Gastroesophageal sphincter (tissue), 4 donors: ENCODE measurements at regions not wholly inside any gene's neighbourhood (a gene's known extent, or its start where the extent isn't known, plus 50 kb on each side); places are given as distances from the start of the nearest gene placed in this dataset.

Experiments used
- ATAC-seq: fragments of 150-250 bp; one replicate; pipeline ENCODE4 v1.9.1; 2016; ENCODE audit warnings: mild to moderate bottlenecking, moderate library complexity
- H3K27ac ChIP-seq, 4 donors: fragments of 200-600 bp; sonication (generic) in 3 of 4; 1 replicate in 3 of 4; 2 replicates in 1 of 4; pipeline ENCODE4 v1.5.1; 2016 to 2019
- H3K27me3 ChIP-seq: fragments of 200-600 bp; sonication (generic); one replicate; pipeline ENCODE4 v1.5.1; 2019
- H3K36me3 ChIP-seq, 2 donors: fragments of 200-600 bp; sonication (generic); one replicate each; pipeline ENCODE4 v1.5.1; 2019; ENCODE audit warnings: control low read depth in 1 of 2
- H3K4me1 ChIP-seq, 3 donors: fragments of 200-600 bp; sonication (generic); 1 replicate in 2 of 3; 2 replicates in 1 of 3; pipeline ENCODE4 v1.5.1; 2016 to 2019; ENCODE audit warnings: control low read depth in 2 of 3
- H3K4me3 ChIP-seq, 2 donors: fragments of 200-600 bp; sonication (generic); one replicate each; pipeline ENCODE4 v1.5.1; 2019; ENCODE audit warnings: mild to moderate bottlenecking in 1 of 2, moderate library complexity in 1 of 2
- H3K9me3 ChIP-seq, 3 donors: fragments of 200-600 bp; sonication (generic); one replicate each; pipeline ENCODE4 v1.5.1; 2017 to 2019; ENCODE audit warnings: control low read depth in 2 of 3
- CTCF ChIP-seq, 4 experiments: fragments of 200-600 bp in 2 of 4; fragments of 450-650 bp in 2 of 4; sonication (generic) in 1 of 4; IDR thresholded peaks; one replicate each; pipeline ENCODE4 v1.5.1; 2017 to 2019; ENCODE audit warnings: antibody characterized with exemption in 4 of 4, mild to moderate bottlenecking in 2 of 4, moderate library complexity in 2 of 4
- EP300 ChIP-seq: sonication (generic); formaldehyde crosslinking; IDR thresholded peaks from one replicate; pipeline ENCODE4 v1.6.1; 2017; ENCODE audit warnings: antibody characterized with exemption, mild to moderate bottlenecking
- POLR2A ChIP-seq, 2 donors: fragments of 450-650 bp; IDR thresholded peaks; one replicate each; pipeline ENCODE4 v1.6.1; 2017; ENCODE audit warnings: antibody characterized with exemption in 2 of 2, mild to moderate bottlenecking in 2 of 2, moderate library complexity in 1 of 2
- POLR2AphosphoS5 ChIP-seq: sonication (generic); formaldehyde crosslinking; IDR thresholded peaks from one replicate; pipeline ENCODE4 v1.6.1; 2017; ENCODE audit warnings: antibody characterized with exemption
- WGBS, 2 donors: methylation state at CpG; one replicate each; pipeline ENCODE4 v1.1.5; 2018; ENCODE audit warnings: low coverage in 1 of 2; 5-methylcytosine and 5-hydroxymethylcytosine counted together

- no peak for ATAC-seq
- TF ChIP-seq EP300 = no peak
- no peak for TF ChIP-seq POLR2AphosphoS5
- no peak for TF ChIP-seq POLR2A (IDR thresholded peaks at IDR 0.05)
- no peak for TF ChIP-seq CTCF (IDR thresholded peaks at IDR 0.05)
- peaks cover 14% of the 10 kb centered on the region for H3K27me3 ChIP-seq
- 65% methylated on average over 2 of the region's 3 CpGs for WGBS, 2 donors
- H3K9me3 ChIP-seq = no peaks in the 10 kb centered on the region
- H3K4me3 ChIP-seq = no peak overlapping the region
- no peaks in the 10 kb centered on the region for H3K4me1 ChIP-seq
- no peaks in the 10 kb centered on the region for H3K36me3 ChIP-seq
- no peak overlapping the region for H3K27ac ChIP-seq
Observed at GRCh38 chr1:157234705-157235273, 96.6 kb upstream of the ETV3 start.

GRCh38 chr1:157233131-157233530, 94.9 kb upstream of the ETV3 start:
- Histone ChIP-seq H3K27ac (no peak overlapping the region), H3K4me1 (no peaks in the 10 kb centered on the region), H3K9me3 (no peaks in the 10 kb centered on the region), H3K4me3 (no peak overlapping the region), H3K27me3 (peaks cover 17% of the 10 kb centered on the region), H3K36me3 (no peaks in the 10 kb centered on the region)
- no peak for ATAC-seq
- TF ChIP-seq CTCF (IDR thresholded peaks at IDR 0.05) = no peak
- no peak for TF ChIP-seq EP300
- TF ChIP-seq POLR2AphosphoS5 = no peak
- TF ChIP-seq POLR2A (IDR thresholded peaks at IDR 0.05) = no peak
- WGBS, 2 donors = 58% methylated on average over 1 of the region's 1 CpG; no CpG with 5 or more reads in 1 of the 2 donors

GRCh38 chr1:157231846-157232525, 93.8 kb upstream of the ETV3 start:
- 29 to 42% methylated on average over 1 to 4 of the region's 4 CpGs for WGBS, 2 donors
- Histone ChIP-seq H3K36me3 (no peaks in the 10 kb centered on the region), H3K4me1 (no peaks in the 10 kb centered on the region), H3K27ac (no peak overlapping the region), H3K9me3 (no peaks in the 10 kb centered on the region), H3K4me3 (no peak overlapping the region), H3K27me3 (peaks cover 6% of the 10 kb centered on the region)
- ATAC-seq = no peak
- no peak for TF ChIP-seq CTCF (IDR thresholded peaks at IDR 0.05)
- no peak for TF ChIP-seq POLR2AphosphoS5
- no peak for TF ChIP-seq POLR2A (IDR thresholded peaks at IDR 0.05)
- no peak for TF ChIP-seq EP300

- H3K27me3 ChIP-seq = peaks cover 3% of the 10 kb centered on the region
- no peak for ATAC-seq
- no peaks in the 10 kb centered on the region for H3K36me3 ChIP-seq
- peaks cover 0 to under 1% (median 0%) of the 10 kb centered on the region in 3 donors for H3K9me3 ChIP-seq
- TF ChIP-seq CTCF (IDR thresholded peaks at IDR 0.05) = no peak
- TF ChIP-seq EP300 = no peak
- no peak for TF ChIP-seq POLR2A (IDR thresholded peaks at IDR 0.05)
- TF ChIP-seq POLR2AphosphoS5 = no peak
- H3K27ac ChIP-seq = no peak overlapping the region
- no peaks in the 10 kb centered on the region for H3K4me1 ChIP-seq
- WGBS, 2 donors = 87% methylated on average over 4 of the region's 4 CpGs
- no peak overlapping the region for H3K4me3 ChIP-seq
Observed at GRCh38 chr1:157230500-157230899, 92.3 kb upstream of the ETV3 start.

GRCh38 chr1:157227700-157228099, 89.5 kb upstream of the ETV3 start:
- Histone ChIP-seq H3K27me3 (peaks cover 3% of the 10 kb centered on the region), H3K36me3 (no peaks in the 10 kb centered on the region), H3K4me3 (no peak overlapping the region), H3K4me1 (no peaks in the 10 kb centered on the region), H3K27ac (no peak overlapping the region), H3K9me3 (peaks cover 0 to 8% (median 0%) of the 10 kb centered on the region in 3 donors)
- WGBS, 2 donors = 52 to 76% methylated on average over 2 to 5 of the region's 5 CpGs
- ATAC-seq = no peak
- no peak for TF ChIP-seq POLR2A (IDR thresholded peaks at IDR 0.05)
- TF ChIP-seq EP300 = no peak
- TF ChIP-seq POLR2AphosphoS5 = no peak
- TF ChIP-seq CTCF (IDR thresholded peaks at IDR 0.05) = no peak
